NCI-H1694 (cell line): ENCODE measurements at regions not wholly inside any gene's neighbourhood (a gene's known extent, or its start where the extent isn't known, plus 50 kb on each side); places are given as distances from the start of the nearest gene placed in this dataset.

Experiments used
- DNase-seq: peaks from one replicate; lab custom pipeline; 2025; lab: John Stamatoyannopoulos, UW

DNA sequence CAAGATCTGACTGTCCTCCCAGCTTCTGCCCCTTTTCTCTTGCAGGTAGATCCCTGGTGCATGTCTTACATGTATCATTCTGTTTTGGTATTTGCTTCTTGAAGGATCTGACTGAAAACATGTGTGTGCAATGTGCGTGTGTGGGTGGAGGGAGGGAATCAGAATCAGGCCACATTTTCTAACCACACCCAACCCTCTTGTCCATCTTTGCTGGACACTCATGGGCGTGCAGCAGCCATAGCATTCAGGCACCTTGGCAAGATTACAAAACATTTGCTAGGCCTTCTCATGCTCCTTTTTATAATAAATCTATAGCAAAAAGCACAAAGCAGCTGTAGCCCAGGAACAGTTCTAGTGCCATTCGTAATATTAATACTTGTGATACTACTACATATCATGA lies 233.6 kb upstream of the E2F7 start:
- no peak for DNase-seq

DNA sequence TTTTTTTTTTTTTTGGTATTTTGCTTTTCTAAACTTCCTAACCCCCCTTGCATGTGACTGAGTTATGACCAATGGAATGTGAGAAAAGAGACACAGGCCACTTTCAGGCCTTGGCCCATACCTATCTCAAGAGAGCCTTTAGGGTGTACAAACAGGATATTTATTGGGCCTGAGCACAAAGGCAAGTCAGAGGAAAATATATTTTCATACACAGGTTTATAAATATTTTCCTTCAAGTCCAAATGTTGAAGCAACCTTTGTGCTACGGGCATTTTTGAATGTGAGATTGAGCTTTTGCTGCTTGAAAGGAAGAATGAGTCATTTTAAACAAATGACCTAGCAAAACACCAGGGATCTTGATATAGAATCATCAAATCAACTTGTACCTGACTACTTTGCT lies 228.6 kb upstream of the E2F7 start:
- DNase-seq: no peak

DNA sequence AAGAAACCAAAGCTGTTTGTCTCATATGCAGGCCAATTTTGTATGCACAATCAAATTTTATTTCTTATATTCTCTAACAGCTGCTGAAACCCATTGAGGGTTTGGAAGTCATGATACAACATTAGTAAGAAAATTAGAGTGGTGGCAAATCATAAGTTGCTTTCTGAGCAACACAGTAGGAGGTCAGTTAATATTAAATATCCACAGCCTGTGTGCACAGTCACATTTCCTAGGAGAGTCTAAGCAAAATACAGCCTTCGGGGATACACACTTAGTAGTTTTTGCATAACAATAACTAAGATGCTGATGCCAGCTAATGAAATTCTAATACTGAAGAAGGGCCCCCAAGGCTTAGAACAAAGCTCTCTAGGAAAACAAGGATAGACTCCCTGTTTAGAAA lies 209.6 kb upstream of the E2F7 start:
- no peak for DNase-seq

DNA sequence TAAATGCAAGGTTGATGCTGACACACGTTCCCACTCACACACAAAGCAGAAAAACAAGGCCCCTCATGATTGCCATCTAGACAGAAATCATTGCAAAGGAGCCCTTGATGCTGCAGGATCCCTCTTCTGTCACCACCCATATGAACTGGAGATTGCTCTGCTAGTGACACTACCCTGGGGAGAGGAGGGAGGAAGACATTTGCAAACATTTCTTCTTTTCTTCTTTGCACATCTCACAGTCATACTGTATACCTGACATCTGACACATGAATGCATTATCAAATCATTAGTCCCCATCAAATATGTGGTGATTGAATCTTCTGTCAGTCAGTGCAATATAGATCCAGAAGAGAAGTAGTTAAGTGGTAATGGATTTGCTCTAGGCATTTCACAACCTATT lies 208.5 kb upstream of the E2F7 start:
- DNase-seq: no peak

DNA sequence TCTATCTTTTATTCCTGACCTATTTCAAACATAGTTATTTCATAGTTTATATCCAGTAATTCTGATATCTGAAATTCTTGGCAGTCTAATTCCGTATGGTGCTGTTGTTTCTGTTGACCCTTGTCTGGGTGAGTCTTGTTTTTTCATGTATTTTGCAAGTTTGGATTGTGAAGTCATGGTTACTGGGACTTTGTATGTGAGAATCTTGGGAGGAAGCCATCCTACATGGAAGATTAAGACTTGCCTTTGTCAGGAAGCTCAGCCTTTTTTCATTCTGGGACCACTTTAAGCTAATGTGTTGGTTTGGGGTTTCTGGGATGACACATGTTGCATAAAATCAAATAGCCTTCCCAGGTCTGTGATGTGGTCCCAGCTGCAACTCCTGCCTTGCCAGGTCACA lies 191.6 kb upstream of the E2F7 start:
- no peak for DNase-seq

DNA sequence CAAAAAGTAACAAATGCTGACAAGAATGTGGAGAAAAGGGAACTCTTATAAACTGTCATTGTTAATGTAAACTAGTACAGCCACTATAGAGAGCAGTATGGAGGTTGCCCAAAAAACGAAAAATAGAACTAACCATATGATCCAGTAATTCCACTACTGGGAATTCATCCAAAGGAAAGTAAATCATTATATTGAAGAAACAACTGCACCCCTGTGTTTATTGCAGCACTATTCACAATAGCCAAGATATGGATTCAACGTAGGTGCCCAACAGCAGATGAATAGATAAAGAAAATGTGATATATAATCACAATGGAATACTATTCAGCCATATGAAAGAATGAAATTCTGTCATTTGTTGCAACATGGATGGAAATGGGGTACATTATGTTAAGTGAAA lies 188.0 kb upstream of the E2F7 start:
- no peak for DNase-seq

DNA sequence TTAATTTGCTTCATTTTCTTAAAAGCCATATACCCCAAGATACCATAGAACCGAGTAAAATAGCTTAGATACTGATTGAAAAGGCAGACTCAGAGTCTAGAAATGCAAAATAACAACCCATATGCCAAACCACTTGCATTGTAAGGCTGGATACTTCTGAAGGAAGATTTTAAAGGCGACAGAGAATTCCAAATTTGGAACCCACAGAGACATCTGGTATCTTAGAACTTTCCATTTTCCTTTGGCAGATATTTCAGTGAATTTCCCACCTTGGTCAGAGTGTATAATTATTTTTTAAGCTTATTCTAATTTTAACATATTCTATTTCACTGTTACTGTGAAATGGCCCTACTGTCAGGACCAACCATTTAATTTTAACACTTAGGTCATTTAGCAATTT lies 186.4 kb upstream of the E2F7 start:
- DNase-seq: no peak

DNA sequence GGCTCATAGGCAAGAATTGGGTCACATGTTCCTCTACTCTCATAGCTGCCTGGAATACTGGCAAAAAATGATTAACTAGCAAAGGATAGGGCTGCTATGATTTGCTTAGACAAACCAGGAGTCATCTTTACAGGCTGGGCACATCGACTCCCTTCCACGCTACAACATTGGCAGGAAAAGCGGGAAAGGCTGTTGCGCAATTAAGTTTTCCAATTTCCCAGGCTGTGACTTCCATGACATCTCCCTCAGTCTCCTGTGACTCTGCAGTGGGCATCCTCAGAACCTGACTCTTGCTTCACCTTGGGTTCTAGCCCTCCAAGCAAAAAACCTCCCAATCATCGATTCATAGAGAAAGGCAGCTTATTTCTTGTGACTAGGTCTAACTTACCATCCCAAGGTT lies 184.5 kb upstream of the E2F7 start:
- DNase-seq: no peak

DNA sequence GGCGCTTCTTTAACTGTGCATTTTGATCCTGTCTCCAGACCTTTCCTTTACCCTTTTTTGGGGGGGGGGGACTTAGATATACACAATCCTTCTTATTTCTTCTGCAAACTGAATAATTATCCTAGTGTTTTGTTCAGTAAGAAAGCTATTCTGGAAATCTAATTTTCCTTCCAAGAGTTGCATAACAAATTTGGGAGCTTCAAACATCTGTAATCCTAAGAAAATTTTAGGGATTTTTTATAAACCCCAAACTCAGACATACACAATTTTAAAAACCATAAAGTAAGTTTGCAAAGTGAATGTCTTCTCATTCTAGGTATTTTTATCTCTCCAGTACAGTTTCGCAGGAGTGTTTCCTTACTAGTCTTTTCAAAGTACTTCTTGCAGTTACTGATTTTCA lies 182.7 kb upstream of the E2F7 start:
- no peak for DNase-seq

DNA sequence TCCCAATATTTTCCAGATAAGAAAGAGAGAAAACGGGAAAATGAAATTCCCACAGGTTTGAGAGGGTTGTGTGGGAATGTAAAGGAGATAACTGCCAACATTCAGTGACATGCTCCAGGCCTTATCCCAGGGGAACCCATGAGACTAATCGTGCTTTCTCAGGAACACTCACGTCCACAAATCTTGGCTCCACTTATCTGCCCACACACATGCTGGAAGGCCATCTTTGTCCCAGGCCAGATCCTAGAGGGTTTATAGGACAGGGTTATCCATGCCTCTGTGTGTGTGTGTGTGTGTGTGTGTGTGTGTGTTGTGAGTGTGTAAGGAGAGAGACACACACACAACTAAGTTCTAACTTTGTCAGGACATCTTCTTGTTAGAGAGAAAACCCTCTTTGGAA lies 182.2 kb upstream of the E2F7 start:
- no peak for DNase-seq

DNA sequence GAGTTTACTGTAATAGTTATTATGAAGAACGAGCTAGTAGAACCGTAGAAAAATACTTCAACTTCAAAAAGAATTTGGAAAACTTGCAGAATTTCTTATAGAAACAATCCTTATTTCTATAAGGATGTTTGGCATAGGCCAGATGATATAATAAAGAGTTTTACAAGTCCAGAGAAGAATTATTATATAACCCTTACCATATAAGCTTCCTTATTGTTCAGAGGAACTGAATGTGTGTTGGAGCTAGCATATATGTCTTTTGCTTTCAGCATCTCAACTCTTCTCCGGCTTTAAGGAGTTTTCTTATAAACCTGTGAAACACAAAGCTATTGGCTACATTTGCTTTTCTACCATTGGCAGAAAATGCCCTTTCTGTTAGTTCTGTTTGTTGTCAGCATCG lies 178.0 kb upstream of the E2F7 start:
- DNase-seq: no peak

DNA sequence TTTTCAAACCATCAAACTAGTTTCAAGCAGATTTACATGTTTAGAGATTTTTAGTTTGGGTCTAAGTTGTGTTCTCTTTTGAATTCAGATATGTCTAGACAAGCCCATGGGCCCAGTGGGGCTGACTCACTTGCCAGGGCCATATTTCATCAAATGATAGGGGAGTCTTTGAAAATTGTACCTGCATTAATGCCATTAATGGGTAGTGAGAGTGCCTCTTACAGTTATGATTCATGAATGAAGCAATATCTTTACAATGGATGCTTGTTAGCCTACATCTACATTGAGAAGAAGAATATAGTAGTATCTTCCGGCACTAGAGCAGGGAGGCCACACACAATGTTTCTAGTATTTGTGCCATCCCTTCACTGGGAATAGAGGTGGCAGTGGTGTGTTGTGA lies 174.2 kb upstream of the E2F7 start:
- no peak for DNase-seq

DNA sequence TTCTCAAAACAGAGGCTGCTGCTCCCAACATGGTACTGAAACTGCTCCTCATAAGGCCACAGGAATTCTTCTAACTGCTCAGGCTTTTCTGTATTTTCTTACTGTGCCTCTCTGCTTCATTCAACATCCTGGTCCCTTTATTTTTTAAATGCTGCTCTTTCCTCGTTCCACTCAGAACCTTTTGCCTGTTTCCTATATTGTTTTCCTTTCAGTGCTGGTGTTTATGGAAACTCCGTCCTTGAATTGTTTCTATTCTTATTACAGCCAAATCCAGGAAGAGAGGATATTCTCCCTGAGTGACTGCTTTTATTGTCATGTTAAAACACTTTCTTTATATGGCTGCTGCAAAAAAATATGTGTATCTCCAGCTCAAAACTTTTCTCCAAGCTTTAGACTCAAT lies 173.0 kb upstream of the E2F7 start:
- DNase-seq: no peak

DNA sequence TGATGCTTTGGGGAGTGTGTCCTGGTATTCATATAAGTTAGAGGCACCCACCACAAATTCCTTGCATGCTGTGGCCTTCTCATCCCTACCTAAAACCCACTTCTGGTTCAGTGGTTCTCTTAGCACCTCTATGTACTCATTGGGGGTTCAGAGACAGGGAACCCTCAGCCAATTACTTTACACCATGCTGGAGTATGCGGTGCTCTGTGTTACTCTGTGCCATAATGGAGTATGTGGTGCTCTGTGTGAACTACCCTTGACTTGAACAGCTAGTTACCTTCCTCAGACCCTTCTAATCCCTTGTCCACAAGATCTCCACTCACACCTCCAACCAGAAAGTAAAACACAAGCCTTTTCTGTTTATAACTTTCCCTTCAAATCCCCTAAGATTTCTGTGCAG lies 172.5 kb upstream of the E2F7 start:
- DNase-seq: no peak

DNA sequence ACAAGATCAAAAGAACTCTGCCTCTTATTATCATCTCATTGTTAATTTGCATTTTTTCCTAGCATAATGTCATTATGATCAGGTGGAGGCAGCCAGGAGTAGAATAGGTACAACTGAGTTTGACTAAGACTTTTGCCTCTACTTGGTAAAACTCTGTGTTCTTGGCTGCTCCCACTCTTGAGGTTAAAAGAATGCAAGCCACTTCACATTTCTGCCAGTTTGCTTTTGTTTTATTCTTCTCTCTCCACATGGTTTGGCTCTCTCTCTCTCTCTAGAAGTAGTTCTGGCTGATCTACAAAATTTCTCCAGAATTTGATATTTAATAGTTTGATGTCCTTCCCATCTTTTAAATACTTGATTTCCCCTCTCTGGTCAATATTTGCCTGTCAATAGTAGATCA lies 170.7 kb upstream of the E2F7 start:
- no peak for DNase-seq

DNA sequence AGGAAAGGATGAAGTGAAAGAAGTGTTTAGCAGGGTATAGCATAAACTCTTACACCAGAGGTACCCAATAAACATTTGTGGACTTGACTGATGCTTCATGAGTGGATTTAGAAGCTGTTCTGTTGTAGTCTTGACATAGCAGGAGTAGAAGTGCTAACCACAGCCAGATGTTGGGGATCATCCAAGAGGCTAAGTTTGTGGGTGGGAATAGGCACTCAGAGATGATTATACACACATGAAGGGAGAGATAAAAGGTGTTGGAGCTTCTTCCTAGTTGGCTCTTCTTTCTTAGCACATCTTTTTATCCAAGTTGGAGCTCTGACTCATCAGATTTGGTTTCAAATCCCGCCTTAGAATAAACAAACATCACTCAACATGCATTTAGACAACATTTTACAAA lies 166.7 kb upstream of the E2F7 start:
- no peak for DNase-seq

DNA sequence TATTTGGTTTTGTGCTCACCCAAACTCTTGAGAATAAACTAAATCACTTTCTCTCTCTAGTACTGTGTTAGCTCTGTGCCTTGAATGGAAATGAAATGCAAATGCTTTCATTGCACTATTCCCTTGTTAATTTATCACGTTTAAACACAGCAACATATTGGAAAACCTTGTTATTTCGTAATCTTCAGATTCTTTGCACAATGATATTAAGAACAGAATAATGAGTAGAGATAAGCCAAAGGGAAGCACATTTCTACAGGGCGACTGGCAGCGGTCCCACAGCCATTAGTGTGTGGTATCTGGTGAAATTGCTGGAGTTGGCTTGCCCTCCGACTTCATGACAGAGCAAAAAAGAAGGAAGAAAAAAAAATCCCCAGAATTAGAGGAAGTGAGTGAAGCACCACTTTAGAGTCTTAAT lies 166.1 kb upstream of the E2F7 start:
- no peak for DNase-seq

DNA sequence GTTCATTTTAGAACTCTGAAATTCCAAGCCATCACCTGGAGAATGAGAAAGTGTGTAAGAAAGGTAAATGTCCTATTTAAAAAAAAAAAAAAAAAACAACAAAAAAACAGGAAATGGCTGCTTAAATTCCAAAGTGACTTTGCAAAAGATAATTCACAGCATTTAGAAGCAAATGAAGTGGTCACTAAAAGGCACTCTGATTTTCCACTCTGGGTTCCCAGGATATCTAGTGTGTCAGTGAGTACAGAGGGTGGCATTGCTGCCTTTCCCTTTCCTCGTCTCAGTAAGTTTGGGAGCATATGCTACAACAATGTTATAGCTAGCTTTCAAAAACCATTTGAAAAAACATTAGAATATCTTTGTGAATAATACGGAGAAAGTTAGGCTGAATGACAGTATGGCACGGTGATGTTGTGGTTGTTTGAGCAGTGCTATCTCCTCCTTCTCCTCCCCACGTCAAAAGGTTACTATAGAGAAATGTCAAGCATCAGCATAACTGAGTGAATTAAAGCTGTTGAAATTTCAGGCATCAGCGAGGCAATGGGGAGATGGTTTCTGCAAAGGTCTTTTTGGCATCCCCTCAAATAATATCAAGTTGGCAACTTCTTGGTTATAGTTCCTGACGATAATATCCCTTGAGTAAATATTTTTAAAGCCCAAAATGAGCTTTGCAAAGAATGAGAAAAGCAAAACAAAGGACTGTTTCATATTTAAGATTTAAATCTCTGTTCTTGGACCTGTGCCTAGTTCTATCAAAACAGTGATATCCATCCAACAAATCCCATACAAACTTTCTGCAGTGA lies 164.5 kb upstream of the E2F7 start:
- DNase-seq: no peak

DNA sequence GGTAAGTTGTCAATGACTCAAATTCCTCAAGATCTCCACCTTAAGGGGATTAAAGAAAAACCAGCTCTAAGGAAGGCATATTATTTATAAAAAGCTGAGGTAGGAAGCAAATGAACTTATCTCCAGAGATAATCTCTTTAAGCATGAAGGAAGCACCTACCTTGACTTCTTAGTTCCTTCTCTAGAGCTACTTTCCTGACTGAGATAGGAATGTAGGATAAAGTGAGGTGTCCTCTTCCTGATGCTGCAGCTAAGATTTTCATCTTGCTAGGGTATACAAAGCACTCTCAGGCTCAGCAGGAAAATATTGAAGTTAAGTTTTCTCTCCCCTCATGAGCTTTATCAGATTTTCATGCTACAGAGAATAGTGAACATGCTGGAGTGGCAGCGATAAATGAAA lies 163.0 kb upstream of the E2F7 start:
- DNase-seq: no peak

DNA sequence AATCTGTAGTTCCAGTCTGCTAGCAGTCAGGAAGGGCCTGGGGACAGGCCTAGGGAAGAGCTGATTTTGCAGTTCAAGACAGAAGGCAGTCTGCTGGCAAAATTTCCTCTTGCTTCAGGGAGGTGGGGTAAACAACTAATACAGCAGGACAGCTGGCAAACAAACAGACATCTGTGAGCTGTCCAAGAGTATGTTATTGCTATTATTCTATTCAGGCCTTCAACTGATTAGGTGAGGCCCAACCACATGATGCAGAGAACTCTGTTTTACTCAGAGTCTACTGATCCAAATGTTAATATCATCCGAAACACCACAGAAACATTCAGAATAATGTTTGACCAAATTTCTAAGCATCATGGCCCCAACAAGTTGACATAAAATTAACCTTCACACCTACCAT lies 161.0 kb upstream of the E2F7 start:
- DNase-seq: no peak

DNA sequence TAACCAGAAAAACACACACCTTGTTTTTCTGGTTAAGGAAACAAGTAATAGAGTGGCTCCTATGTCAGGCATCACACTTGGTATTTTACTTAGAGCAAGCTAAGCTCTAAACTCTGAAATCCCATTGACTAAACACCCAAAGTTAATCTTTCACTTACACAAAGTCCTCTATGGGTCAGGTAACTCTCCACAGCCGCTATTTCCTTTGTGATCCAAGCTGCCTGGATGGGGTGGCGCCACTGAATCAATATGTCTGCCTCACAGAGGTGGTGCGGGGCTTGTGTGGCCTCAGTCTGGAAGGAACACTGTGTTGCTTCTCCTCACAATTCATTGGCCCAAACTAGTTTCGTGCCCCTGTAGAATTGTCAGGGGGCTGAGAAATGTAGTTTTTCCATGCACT lies 160.0 kb upstream of the E2F7 start:
- DNase-seq: no peak

DNA sequence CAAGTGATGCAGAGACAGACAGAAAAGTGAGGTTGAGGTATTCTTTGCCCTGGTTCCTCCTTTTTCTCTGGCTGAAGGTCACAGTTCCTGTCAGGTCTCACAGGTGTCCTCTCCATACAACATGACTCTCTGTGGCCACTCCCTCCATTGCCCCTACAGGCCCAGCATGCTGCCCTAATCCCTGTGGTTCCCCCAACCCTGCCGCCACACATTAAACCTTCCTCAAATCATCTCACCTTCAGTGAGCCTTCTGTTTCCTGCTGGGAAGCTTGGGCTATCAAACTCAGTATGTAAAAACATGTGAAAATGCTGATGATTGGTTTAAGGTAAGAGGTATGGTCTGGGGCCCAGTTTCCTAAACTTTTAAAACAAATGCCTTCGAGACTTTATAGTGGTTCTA lies 159.0 kb upstream of the E2F7 start:
- no peak for DNase-seq

DNA sequence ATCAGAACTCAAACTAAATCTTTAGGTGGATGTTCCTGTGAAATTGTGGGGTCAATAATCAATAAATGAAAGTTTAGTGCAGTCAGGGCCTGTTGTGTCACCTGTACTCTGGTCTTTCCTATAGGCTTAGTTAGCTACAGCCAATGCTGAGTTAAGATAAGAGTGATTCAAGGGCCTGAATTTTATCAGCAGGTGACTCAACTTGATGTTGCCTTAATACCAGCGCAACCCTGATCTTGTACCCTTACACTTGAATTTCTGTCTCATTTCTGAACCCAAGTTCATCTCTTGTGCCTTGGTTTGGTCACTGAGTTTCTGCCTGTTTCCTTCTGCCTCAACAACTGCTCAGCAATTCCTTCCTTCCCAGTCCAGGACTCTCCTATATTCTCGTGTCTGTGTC lies 157.0 kb upstream of the E2F7 start:
- DNase-seq: no peak

DNA sequence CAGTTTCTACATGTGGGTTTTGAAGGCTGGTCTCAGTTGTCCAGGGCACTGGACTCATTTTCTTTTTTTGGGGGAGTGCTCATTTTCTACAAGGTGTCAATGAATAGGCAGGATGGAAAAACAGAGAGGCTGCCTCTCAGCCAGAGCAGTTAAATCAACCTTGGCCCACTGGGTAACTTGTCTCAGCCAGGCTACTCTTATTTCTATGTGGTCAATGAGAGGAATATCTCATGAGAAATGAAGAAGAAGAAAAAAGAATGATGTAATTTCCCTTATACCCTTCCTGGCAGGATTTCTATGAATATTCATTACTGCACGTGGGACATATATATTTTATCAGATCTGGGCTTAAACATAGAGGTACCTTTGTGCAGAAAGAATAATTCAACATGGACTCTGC lies 155.2 kb upstream of the E2F7 start:
- DNase-seq: no peak

DNA sequence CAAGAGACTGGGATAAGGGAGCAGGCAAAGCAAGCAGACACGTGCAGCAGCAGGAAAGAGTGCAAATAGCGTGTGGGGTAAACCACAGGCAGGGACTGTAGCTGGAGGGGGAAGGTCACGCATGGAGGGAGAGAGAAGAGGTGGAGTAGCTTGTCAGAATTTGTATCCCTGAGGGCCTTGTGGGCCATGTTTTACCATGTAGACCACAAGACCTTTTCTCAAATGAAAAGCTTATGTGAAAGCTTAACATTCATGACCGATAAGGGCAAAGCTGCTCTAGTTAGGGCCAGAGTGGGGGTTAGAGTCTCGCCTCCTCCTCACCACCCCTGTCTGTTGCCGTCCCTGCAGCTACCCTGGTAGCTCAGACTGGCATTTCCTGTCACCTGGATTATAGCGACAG lies 152.9 kb upstream of the E2F7 start:
- DNase-seq: no peak
